Lung (tissue), 11 donors: ENCODE measurements at regions not wholly inside any gene's neighbourhood (a gene's known extent, or its start where the extent isn't known, plus 50 kb on each side); places are given as distances from the start of the nearest gene placed in this dataset.

Source experiments
- ATAC-seq: fragments of 200-7000 bp; cut with Tn5 transposase; one replicate; pipeline ENCODE4 v1.9.1; 2020; ENCODE audit warnings: moderate number of reproducible peaks; ENCODE audit not compliant: insufficient read depth, low FRiP score
- DNase-seq, 3 donors: peaks; one replicate each; pipeline ENCODE4 v3.0.0-alpha.2; 2013 to 2017
- H3K27ac ChIP-seq, 2 donors: one replicate each; pipeline ENCODE4 v1.5.1; 2013; ENCODE audit warnings: mild to moderate bottlenecking in 2 of 2, moderate library complexity in 2 of 2, control low read depth in 1 of 2, inconsistent platforms in 1 of 2, low read depth in 1 of 2, low read length in 1 of 2
- H3K27me3 ChIP-seq, 3 donors: one replicate each; pipeline ENCODE4 v1.5.1; 2013; ENCODE audit warnings: low read length in 2 of 3; ENCODE audit not compliant: control insufficient read depth in 3 of 3, insufficient read depth in 3 of 3
- H3K36me3 ChIP-seq, 4 donors: one replicate each; pipeline ENCODE4 v1.5.1; 2013; ENCODE audit warnings: low read length in 4 of 4, mild to moderate bottlenecking in 1 of 4, moderate library complexity in 1 of 4; ENCODE audit not compliant: control insufficient read depth in 4 of 4, insufficient read depth in 4 of 4
- H3K4me1 ChIP-seq, 5 donors: one replicate each; pipeline ENCODE4 v1.5.1; 2013; ENCODE audit warnings: low read length in 5 of 5, mild to moderate bottlenecking in 2 of 5, moderate library complexity in 1 of 5; ENCODE audit not compliant: control insufficient read depth in 5 of 5, insufficient read depth in 5 of 5
- H3K4me3 ChIP-seq: one replicate; pipeline ENCODE4 v1.5.1; 2013; ENCODE audit warnings: mild to moderate bottlenecking, control low read depth, moderate library complexity
- H3K9ac ChIP-seq, 2 donors: one replicate each; pipeline ENCODE4 v1.5.1; 2013; ENCODE audit warnings: low read length in 2 of 2, control low read depth in 1 of 2; ENCODE audit not compliant: insufficient read depth in 1 of 2
- H3K9me3 ChIP-seq, 4 donors: one replicate each; pipeline ENCODE4 v1.5.1; 2013; ENCODE audit warnings: low read length in 3 of 4, mild to moderate bottlenecking in 1 of 4, moderate library complexity in 1 of 4; ENCODE audit not compliant: control insufficient read depth in 4 of 4, insufficient read depth in 3 of 4
- WGBS, 2 donors: extraction: QIAGEN DNeasy Blood & Tissue Kit; methylation state at CpG; one replicate each; pipeline ENCODE4 v1.1.7; 2013; 5-methylcytosine and 5-hydroxymethylcytosine counted together
- TF ChIP-seq, protein P1 (sequence below): IDR thresholded peaks from 2 replicates; pipeline ENCODE4 v1.5.1; 2012; ENCODE audit warnings: mild to moderate bottlenecking; ENCODE audit errors: control extremely low read depth, extremely low read depth
- donor health status: control.
- donor health status: control.
- donor health status: Bipolar disorder and iron deficiency.
- donor health status: healthy.
- donor health status: DM: yes; HTN: yes; CAD: no.

DNA sequence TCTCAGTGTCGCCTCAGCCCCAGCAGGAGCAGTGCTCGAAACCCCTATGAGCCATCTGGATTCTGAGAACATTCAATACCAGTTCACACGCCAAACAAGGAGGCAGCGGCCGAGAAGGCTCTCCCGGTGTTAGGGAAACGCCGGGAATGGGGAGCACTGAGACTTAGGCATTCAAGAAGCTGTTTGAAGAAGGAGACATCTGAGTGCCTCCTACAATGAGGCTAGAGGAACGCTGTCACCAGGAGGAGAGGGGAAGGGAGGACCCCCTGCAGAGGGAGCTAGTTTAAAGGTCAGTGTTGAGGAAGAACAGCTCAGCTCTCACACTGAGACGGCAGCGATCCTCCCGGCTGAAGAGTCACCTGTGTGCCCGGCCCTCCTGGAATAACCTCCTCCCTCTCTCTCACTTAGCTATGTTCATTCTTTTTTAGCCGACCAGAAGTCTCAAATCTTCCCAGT lies 69.9 kb downstream of the SERPINA3 start:
- peaks cover 0 to 7% (median 0%) of the 10 kb centered on the region in 5 donors for H3K4me1 ChIP-seq
- no peaks in the 10 kb centered on the region for H3K9me3 ChIP-seq
- no peak overlapping the region for H3K27ac ChIP-seq
- 62 to 73% methylated on average over 13 to 14 of the region's 14 CpGs for WGBS, 2 donors
- H3K9ac ChIP-seq = no peak overlapping the region
- H3K4me3 ChIP-seq = no peak overlapping the region
- ATAC-seq (no peak), DNase-seq (no peak)
- no peaks in the 10 kb centered on the region for H3K36me3 ChIP-seq
- TF ChIP-seq, protein P1, sequence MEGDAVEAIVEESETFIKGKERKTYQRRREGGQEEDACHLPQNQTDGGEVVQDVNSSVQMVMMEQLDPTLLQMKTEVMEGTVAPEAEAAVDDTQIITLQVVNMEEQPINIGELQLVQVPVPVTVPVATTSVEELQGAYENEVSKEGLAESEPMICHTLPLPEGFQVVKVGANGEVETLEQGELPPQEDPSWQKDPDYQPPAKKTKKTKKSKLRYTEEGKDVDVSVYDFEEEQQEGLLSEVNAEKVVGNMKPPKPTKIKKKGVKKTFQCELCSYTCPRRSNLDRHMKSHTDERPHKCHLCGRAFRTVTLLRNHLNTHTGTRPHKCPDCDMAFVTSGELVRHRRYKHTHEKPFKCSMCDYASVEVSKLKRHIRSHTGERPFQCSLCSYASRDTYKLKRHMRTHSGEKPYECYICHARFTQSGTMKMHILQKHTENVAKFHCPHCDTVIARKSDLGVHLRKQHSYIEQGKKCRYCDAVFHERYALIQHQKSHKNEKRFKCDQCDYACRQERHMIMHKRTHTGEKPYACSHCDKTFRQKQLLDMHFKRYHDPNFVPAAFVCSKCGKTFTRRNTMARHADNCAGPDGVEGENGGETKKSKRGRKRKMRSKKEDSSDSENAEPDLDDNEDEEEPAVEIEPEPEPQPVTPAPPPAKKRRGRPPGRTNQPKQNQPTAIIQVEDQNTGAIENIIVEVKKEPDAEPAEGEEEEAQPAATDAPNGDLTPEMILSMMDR = no peak
- no peaks in the 10 kb centered on the region for H3K27me3 ChIP-seq

DNA sequence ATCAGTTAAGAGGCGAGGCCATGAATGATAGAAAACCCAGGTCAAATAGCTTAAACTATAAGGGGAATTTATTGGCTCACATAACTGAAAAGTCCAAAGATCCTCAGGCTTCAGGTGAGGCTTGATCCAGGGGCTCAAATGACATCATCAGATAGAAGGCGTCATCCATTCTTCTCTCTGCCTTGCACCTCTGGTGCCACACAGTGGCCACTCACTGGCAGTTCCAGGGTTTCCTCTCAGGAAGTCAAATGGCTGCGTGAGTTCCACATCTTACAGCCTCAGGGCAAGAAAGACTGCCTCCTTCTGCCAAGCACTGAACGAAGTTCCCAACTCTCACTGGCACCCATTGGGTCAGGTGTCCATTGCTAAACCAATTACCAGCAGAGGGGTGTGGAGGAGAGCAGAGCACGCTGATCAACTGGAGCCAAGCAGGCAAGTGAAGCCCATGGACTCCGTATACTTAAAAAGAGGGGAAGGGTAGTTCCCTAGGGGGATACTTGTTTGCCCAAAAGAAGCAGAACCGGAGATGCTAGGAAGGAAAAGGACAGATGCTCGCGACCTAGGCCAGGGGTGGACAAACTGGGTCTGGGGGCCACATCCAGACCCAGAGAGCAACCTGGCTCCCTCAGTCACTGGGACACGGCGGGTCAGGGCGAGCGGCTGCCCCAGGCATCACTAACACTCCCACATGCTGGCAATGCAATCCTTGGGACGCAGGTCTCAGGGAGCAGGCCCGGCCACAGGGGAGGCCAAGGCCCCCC lies 69.3 kb downstream of the SERPINA3 start:
- no peaks in the 10 kb centered on the region for H3K9me3 ChIP-seq
- no peak overlapping the region for H3K27ac ChIP-seq
- H3K27me3 ChIP-seq = no peaks in the 10 kb centered on the region
- H3K36me3 ChIP-seq = no peaks in the 10 kb centered on the region
- H3K4me3 ChIP-seq = no peak overlapping the region
- WGBS, 2 donors = 71 to 79% methylated on average over 13 to 15 of the region's 15 CpGs
- H3K9ac ChIP-seq = no peak overlapping the region
- no peak for ATAC-seq
- peaks cover 0 to 7% (median 0%) of the 10 kb centered on the region in 5 donors for H3K4me1 ChIP-seq
- TF ChIP-seq, protein P1 = no peak
- DNase-seq = no peak

DNA sequence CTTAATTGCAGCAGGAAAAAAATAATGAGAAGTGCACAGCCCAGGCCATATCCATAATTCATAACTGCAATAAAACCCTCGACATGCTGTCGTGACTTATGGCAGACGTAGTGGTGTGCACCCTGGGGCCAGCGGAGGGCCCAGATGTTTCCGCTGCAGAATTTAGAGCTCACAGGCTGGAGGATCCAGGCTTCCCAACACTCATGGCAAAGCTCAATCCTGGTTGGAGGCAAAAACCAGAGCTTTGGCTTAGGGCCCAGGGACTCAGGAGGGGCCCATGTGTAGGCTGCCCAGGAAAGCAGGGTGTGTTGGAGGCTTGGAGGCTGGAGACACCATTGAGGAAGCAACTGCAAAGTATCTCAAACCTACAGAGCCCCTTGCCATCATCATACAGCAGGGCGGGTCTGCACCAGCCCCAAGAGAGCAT lies 68.7 kb downstream of the SERPINA3 start:
- no peak for ATAC-seq
- H3K9me3 ChIP-seq = no peaks in the 10 kb centered on the region
- peaks cover 0 to 7% (median 0%) of the 10 kb centered on the region in 5 donors for H3K4me1 ChIP-seq
- H3K36me3 ChIP-seq = no peaks in the 10 kb centered on the region
- no peak overlapping the region for H3K27ac ChIP-seq
- no peak overlapping the region for H3K9ac ChIP-seq
- no peaks in the 10 kb centered on the region for H3K27me3 ChIP-seq
- no peak overlapping the region for H3K4me3 ChIP-seq
- no peak for DNase-seq
- TF ChIP-seq, protein P1 = no peak
- 92 to 95% methylated on average over 6 of the region's 6 CpGs for WGBS, 2 donors
